GM10266 (cell line): ENCODE measurements at regions not wholly inside any gene's neighbourhood (a gene's known extent, or its start where the extent isn't known, plus 50 kb on each side); places are given as distances from the start of the nearest gene placed in this dataset.

Experiments used
- DNase-seq: peaks from one replicate; pipeline ENCODE4 v3.0.0; 2012; ENCODE audit errors: extremely low spot score
- TF ChIP-seq, protein P1 (sequence below): IDR thresholded peaks from 2 replicates; pipeline ENCODE4 v1.5.1; 2012; ENCODE audit warnings: mild to moderate bottlenecking, low read depth; ENCODE audit not compliant: control insufficient read depth, insufficient read depth; ENCODE audit errors: missing control alignments

DNA sequence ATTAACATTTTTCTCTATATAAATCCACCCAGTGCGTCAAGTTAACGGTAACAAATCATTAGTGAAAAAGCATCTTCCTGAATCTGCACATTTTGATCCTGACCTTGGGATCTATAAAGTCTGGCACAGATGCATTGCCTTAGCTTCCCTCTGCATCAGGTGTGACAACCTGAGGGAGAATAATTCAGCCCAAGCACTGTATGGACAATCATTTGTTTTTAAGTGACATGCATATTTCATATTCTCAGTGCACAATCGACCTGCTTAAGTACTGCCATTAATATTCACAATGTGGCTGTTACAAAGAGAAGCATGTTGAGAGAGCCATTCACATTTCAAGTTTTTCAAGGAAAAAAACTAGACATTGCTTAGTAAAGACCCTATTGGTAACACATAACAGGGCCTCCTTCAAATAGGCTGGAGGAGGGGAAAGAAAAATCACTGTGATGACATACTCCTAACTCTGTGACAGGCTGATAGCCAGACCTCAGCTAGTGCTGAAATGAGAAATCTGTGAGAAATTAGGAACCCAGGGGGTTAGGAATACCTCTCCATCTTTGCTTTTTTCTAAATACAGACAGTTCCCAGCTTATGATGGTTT, 505.3 kb upstream of the CDH5 start:
- TF ChIP-seq, protein P1, sequence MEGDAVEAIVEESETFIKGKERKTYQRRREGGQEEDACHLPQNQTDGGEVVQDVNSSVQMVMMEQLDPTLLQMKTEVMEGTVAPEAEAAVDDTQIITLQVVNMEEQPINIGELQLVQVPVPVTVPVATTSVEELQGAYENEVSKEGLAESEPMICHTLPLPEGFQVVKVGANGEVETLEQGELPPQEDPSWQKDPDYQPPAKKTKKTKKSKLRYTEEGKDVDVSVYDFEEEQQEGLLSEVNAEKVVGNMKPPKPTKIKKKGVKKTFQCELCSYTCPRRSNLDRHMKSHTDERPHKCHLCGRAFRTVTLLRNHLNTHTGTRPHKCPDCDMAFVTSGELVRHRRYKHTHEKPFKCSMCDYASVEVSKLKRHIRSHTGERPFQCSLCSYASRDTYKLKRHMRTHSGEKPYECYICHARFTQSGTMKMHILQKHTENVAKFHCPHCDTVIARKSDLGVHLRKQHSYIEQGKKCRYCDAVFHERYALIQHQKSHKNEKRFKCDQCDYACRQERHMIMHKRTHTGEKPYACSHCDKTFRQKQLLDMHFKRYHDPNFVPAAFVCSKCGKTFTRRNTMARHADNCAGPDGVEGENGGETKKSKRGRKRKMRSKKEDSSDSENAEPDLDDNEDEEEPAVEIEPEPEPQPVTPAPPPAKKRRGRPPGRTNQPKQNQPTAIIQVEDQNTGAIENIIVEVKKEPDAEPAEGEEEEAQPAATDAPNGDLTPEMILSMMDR: no peak
- no peak for DNase-seq

DNA sequence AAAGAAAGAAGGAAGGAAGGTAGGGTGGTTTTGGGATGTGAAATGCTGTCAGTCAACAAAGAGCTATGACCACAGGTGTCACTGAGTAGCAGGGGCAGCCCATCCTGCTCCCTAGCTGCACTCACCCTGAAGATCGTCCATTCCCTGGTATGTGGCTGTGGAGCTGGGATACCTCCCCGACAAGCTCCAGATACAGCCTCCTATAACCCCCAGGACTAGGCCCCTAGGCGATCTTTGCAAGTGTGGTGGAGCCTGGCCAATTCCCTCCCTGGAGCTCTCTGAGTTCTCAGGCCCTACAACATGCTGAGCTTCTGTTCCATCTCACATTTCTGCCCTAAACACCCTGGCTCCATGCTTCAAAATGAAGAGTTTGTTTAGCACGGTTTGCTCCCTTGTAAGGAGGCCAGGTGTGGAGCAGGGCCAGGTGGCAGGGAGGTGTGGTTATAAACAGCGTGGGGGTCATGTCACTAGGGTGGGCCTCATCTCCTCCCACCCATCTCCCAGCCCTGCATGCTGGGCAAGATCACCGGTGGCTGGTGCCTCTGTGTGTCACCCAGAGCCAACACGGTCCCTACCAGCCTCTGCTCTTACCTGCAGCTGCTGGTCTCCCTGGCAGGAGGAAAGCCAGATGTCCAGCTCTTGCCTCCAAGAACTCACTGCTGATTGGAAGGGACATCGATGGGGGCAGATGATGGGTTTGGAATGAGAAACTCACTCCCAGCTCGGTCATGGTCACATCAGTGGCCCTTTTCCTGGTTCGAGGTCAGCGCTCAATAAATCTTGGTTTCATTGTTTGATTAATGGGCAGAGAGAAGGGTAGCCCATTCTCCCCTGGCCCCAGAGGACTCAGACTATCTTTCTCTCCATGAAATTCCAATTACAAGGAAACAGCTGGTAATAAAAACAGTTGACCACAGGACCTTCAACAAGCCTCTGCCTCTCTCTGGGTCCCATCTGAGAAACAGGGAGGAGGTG, 511.0 kb upstream of the CDH5 start:
- TF ChIP-seq, protein P1: no peak
- DNase-seq: no peak

DNA sequence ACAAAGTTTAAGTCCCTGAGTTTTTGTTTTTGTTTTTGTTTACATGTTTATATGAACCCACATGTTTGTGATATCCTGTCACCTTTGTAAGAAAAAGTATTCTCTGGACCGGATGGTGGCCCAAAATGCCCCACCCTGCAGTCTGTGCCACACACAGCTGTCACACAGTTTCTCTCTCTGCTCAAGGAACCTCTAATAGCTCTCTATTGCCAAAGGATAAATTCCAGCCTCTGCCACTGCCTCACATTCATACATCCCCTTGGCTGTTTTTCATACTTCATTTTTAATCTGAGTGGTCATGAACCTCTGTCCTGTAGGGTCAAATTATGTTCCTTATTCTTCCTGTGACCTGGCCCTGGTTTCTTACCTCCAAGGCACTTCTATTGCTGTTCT, 520.3 kb upstream of the CDH5 start:
- DNase-seq: no peak
- TF ChIP-seq, protein P1: no peak

DNA sequence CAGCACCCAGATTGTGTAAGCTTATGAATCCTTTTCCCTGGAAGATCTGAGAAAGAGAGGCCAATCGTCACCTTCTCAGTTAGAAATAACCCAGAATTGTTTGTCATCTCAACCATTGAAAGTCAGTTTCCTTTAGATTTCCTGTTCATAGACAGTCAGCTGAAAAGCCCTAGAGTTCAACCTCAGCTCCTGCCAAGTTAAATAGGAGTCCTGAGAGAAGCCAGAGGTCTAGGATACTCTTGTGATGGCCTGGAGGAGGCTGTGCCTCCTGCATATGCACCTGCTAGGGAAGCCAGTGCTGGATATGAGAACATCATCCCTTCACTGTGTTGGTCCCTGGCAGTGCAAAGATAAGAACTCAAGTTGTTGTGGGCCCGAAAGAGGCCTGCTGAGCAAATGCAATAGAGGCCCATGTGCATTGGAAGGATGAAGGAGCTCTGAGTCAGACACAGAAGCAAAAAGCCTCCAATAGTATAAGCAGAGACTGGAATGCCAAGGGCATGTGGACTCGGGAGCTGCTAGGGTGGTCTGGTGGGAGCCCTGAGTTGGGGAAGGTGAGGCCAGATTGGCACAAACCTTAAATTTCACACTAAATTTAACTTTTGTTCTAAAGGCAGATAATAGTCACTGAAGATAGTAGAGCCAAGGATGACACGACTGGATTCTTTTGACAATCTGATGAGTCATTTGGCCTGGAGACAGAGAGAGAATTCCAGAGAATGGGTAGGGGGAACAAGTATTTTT, 520.9 kb upstream of the CDH5 start:
- no peak for DNase-seq
- TF ChIP-seq, protein P1: no peak

DNA sequence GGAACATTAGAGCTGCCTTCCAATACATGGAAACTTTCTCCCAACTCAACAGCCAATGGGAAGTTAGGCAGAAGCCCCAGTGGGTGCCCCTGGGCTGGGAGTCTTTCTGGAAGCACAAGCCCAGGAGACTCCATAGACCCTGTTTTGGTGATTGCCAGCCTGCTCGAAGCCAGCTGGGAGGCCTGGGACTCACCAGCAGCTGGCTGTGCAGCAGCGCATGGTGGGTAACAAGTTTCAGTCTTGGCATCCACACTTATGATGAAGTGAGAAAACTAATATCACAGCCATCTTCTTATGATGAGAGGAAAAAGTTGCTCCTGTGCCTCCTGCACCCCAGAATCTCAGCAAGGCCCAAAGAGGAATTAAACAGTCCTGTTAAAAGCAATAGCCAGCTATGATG, 522.5 kb upstream of the CDH5 start:
- TF ChIP-seq, protein P1: no peak
- DNase-seq: no peak

DNA sequence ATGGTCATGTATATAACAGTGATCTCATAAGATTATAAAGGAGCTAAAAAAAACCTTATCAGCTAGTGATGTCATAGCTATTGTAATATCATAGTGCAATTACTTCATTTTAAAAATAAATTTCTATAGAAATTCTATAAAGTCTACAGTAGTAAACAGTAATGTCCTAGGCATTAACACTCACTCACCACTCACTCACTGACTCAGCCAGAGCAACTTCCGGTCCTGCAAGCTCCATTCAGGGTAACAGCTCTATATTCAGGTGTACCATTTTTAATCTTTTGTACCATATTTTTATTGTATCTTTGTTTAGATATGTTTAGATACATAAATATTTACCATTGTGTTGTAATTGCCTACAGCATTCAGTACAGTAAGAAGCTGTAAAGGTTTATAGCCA, 524.4 kb upstream of the CDH5 start:
- no peak for DNase-seq

More for the DNA sequence above, 524.4 kb upstream of the CDH5 start:
- TF ChIP-seq, protein P1: no peak
